ENCODE measurements at regions not wholly inside any gene's neighbourhood (a gene's known extent, or its start where the extent isn't known, plus 50 kb on each side); places are given as distances from the start of the nearest gene placed in this dataset.
"Not testable (repeated sequence)": the region's sequence is repeated elsewhere in the genome, so short reads cannot be mapped to it uniquely, and the experiment has no call there.

DNA sequence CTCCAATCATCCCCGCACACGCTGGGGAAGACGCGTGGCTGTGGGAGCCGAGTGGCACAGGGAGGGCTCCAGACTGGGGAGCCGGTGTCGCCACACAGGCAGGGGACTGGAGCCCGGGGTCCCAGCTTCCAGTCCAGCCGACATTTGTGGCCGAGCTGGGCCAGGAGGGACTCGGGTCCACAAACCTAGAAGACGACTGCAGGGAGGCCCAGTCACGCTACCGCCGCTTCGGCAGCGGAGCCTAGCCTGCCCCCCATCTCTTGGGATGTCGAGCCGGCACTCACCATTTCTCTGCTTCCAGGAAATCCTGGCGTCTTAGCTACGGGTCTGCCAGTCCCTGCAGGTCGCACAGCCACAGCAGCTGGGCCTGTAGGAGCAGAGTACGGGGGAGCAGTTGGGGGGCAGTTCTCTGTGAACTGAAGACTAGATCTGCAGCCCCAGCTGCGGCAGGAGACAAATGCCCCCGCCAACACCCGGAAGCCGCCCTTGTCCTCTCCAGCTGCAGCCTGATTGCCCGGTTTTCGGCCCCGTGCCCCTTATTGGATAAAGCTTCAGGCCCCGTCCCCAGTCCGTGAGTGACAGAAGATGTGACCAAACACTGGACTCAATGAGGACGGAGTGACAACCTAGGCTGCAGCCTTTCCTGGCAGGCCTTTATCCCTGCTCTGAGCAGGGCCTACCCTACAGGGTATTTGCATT lies 270.7 kb downstream of the ZNF33B start:
- peak; percentile 86 for FAIRE-seq

DNA sequence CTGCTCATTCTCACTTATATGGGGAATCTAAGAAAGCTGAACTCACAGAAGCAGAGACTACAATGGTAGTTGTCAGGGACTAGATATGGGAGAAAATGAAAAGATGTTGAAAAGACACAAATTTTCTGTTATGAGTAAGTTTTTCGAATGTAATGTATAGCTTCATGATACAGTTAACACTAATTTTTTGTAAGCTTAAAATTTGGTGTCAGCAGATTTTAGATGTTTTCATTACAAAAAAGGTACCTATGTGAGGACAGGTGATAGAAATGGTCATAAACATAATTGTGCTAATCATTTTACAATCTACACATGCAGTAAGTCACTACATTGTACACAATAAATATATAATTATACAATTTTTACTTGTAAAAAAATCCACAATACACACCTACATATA lies 286.6 kb downstream of the ZNF33B start:
- DNase-seq (ENCODE audit: low spot score) = no peak
- no peak for FAIRE-seq

More for the DNA sequence above, 270.7 kb downstream of the ZNF33B start:
- peak; percentile 88 for DNase-seq (ENCODE audit: low spot score)

DNA sequence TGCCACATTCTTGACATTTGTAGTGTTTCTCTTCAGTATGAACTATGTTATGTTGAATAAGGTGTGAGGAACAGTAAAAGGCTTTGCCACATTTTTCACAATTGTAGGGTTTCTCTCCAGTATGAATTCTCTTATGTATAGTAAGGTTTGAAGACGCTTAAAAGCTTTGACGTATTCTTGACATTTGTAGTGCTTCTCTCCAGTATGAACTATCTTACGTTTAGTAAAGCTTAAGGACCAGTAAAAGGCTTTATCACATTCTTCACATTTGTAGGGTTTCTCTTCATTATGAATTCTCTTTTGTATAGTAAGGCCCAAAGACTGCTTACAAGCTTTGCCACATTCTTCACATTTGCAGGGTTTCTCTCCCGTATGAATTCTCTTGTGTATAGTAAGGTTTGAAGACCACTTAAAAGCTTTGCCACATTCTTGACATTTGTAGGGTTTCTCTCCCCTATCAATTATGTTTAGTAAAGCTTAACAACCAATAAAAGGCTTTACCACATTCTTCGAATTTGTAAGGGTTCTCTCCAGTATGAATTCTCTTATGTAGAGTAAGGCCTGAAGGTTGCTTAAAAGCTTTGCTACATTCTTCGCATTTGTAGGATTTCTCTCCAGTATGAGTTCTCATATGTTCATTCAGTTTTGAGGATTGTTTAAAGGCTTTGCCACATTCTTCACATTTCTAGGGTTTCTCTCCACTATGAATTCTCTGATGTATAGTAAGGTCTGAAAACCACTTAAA lies 301.6 kb downstream of the ZNF33B start:
- FAIRE-seq; DNase-seq (ENCODE audit: low spot score): not testable (repeated sequence)

DNA sequence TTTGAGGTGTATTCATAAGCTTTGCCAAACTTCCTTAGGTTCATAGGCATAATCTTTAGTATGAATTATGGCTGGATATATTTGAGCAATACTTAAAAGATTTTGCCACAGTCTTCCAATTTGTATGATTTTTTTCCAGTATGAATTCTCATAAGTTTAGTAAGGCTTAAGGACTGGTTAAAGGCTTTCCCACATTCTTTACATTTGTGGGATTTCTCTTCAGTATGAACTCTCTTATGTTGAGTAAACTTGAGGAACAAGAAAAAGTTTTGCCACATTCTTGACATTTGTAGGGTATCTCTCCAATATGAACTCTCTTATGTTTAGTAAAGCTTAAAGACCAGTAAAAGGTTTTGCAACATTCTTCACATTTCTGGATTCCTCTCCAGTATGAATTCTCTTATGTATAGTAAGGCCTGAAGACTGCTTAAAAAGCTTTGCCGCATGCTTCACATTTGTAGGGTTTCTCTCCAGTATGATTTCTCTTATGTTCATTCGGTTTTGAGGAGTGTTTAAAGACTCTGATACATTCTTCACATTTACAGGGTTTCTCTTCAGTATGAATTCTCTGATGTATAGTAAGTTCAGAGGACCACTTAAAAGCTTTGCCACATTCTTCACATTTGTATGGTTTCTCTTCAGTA lies 302.6 kb downstream of the ZNF33B start:
- not testable (repeated sequence) for FAIRE-seq; DNase-seq (ENCODE audit: low spot score)

DNA sequence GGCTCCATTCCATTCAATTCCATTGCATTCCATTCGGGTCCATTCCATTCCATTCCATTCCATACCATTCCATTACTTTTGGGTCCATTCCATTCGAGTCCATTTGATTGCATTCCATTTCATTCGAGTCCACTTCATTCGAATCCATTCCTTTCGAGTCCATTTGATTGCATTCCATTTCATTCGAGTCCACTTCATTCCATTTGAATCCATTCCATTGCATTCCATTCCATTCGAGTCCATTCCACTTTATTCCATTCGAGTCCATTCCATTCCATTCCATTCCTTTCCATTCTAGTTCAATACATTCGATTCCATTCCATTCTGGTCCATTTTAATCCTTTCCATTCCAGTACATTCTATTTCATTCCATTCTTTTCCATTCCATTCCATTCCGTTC lies 334.0 kb downstream of the ZNF33B start:
- DNase-seq (ENCODE audit: low spot score) (peak; percentile 12), FAIRE-seq (no peak)

DNA sequence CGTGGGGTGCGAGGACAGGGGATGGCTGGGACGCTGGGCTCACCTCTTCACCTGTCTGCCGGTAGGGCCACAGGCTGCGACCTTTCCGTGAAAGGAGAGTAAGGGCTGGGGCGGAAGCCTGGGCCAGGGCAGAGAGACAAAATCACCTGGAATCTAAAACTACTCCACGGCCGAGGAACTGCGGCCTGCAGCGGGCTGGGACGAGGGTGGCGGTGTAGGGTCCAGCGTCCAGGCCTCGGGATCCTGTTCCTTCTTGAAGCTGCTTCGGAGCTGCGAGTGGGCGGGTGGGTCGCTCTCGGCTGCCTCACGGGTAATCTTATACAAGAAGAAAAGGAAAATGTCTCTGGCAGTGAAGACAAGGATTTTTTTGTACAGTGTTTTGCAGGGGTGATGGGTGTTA lies 356.5 kb downstream of the ZNF33B start:
- not testable (repeated sequence) for DNase-seq (ENCODE audit: low spot score); FAIRE-seq

DNA sequence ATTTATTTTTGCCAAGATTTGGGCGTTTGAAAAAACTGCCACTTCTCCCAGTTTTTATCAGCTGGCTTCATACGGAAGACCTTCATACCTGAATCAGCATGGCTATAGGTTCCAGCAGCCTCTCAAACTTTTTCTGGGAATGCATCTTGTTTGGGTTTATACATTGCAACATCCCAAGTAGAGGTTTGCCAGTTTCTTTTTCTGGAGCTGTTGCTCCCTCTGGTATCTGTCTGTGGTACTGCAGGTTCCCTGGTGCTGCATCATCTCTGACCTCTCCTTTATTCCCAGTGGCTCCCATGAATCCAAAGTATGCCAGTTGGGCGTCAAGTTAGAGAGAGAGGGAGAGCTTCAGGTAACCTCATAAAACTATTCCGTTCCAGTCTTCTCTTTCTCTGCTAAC lies 368.6 kb downstream of the ZNF33B start:
- FAIRE-seq; DNase-seq (ENCODE audit: low spot score): not testable (repeated sequence)

DNA sequence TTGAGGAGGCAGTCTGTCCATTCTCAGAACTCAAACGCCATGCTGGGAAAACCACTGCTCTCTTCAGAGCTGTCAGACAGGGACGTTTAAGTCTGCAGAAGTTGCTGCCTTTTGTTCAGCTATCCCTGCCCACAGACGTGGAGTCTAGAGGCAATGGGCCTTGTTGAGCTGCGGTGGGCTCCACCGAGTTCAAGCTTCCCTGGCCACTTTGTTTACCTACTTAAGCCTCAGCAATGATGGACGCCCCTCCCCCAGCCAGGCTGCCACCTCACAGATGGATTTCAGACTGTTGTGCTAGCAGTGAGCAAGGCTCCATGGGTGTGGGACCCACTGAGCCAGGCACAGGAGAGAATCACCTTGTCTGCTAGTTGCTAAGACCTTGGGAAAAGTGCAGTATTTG lies 375.1 kb downstream of the ZNF33B start:
- not testable (repeated sequence) for FAIRE-seq; DNase-seq (ENCODE audit: low spot score)

DNA sequence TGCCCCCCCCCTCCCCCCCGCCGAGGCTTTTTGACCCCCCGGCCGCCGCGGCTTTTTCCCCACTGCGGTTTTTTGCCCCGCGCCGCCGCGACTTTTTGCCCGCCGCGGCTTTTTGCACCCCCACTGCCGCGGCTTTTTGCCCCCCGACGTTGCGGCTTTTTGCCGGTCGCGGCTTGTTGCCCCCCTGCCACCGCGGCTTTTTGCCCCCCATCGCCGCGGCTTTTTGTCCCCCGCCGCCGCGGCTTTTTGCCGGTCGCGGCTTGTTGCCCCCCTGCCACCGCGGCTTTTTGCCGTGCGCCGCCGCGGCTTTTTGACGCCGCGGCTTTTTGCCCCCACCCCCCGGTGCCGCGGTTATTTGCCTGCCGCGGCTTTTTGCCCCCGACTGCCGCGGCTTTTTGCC lies 395.4 kb downstream of the ZNF33B start:
- not testable (repeated sequence) for DNase-seq (ENCODE audit: low spot score); FAIRE-seq

DNA sequence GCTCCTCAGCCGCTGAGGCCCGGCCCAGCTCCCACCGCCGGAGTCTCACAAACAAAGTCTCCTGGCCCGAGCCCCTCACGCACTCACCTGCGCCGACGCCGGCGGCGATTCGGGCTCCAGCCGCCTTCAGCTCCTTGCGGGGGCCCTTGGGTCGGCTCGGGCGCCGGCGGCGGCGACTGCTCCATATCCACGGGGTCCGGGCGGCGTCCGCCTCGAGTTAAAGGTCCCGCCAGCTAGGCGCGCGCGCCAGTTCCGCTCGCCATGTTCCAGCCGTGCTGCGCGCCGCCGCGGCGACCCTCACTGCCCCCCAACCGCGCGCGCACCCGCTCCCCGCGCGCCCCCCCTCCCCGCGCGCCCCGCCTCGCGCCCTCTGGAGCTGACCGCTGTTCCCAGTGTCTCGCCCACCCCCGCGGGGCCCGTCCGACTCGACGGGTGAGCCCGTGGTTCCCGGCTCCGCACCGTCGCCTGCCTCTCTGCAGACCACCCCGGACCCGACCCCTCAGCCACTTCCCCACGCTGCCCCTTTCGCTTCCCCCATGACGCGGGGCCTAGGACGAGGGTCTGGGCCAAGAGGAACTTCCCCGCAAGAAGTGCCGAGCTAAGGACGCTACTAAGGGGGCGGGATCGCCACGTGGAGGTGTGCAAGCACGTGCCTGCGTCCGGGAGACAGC lies 396.1 kb downstream of the ZNF33B start:
- no peak for DNase-seq (ENCODE audit: low spot score)
- FAIRE-seq = no peak

DNA sequence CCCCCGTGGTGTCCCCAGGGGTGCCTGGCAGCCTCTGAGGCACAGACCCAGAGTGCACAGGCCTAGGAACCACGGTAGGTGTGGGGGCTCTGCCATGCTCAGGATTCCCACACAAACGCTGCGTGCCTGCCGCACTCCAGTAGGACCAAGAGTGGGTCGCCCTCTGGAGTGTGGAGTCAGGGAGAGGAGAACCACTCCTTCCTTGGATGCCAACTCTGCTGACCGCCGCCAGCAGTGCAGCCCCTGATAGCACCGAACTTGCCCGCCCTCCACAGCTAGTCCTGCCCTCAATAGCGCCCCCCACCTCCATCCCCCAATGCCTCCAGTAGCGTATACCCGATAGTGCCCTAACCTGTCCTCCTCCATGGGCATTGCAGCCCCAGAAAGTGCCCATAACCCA lies 402.0 kb downstream of the ZNF33B start:
- DNase-seq (ENCODE audit: low spot score); FAIRE-seq: not testable (repeated sequence)

DNA sequence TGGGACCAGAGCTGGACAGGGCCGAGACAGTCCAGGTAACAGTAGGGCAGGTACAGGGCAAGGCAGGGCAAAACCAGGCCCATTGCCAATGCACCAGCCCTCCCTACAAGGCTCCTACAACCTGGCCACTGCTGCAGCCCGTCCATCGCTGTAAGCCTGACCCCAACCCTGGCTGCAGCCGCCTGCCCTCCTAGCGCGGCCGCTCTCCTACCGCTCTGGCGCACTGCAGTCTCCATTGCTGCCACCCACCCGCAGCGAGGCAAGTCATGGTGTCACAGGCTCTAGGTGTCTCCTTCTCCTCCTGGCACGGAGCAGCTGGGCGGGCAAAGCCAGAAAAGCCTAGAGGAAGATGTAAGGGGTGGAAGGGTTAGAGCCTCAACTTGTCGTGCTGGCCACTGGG lies 402.6 kb downstream of the ZNF33B start:
- not testable (repeated sequence) for FAIRE-seq; DNase-seq (ENCODE audit: low spot score)

DNA sequence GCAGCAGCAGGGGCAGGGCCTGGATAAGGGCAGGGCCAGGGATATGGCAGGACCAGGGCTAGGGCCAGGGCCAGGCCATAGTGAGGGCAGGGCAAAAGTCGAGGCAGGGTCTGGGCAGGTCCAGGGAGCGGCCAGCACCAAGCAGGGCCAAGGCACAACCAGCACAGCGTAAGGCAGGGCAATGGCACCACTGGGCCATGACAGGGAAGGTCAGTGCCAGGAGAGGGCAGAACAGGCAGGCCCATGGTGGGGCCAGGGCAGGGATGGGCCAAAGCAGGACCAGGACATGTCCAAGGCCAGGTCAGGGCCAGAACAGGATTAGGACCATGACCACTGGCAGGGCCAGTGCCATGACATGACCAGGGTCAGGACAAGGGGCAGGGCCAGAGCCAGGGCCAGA lies 403.1 kb downstream of the ZNF33B start:
- FAIRE-seq; DNase-seq (ENCODE audit: low spot score): not testable (repeated sequence)

DNA sequence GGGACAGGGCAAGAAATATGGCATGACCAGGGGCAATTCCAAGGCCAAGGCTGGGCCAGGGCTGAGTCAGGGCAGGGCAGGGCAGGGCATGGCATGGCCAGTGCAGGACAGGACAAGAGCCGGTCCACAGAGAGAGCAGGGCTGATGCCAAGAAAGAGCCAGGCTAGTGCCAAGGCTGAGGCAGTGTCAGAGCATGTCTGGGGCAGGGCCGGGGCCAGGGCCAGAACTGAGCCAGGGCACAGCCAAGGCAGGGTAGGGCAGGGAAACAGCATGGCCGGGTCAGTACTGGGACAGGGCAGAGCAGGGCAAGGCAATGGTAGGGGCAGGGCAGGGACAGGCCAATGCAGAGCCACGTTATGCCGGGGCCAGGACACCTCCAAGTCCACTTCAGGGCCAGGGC lies 403.9 kb downstream of the ZNF33B start:
- not testable (repeated sequence) for DNase-seq (ENCODE audit: low spot score); FAIRE-seq

DNA sequence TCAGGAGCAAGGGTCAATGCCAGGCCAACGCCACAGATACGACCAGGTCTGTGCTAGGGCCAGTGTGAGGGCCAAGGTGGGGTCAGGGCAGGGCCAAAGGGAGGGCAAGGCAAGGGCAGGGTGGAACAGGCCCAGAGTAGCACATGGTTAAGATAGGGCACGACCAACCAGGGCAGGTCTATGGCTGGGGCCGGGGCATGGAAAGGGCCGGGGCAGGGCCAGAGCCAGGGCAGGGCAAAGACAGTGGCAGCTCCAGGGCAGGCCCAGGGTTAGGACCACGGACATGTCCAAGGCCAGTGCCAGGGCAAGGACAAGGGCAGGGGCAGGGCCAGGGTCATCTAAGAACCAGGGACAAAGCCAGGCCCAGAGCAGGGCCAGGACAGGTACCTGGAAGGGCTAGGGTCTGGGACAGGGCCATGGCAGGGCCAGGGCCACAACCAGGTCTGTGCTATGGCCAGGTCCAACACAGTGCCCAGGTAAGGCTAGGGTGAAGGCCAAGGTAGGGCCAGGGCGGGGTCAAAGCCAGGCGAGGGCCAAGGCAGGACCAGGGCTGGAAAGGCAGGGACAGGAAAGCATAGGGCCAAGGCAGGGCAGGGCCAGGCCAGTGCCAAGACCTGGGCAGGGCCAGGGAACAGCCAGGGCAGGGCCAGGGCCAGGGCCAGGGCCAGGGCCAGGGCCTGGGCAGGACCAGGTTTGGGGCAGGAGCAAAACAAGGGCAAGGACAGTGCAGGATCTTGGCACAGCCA lies 404.7 kb downstream of the ZNF33B start:
- not testable (repeated sequence) for DNase-seq (ENCODE audit: low spot score); FAIRE-seq

DNA sequence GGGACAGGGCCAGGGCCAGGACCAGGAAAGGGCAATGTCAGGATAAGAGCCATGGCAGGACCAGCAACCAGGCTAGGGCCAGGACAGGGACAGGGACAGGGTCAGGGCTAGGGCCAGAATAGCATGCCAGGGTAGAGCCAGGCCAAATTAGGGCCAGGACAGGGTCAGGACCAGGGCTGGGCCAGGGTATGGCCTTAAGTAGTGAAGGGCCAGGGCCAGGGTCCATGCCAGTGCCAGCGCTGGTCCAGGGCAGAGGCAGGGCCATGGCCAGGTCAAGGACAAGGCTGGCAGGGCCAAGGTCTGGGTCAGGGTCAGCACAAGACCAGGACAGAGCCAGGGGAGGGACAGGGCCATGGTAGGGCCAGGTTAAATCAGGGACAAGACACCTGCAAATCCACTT lies 405.4 kb downstream of the ZNF33B start:
- DNase-seq (ENCODE audit: low spot score); FAIRE-seq: not testable (repeated sequence)

DNA sequence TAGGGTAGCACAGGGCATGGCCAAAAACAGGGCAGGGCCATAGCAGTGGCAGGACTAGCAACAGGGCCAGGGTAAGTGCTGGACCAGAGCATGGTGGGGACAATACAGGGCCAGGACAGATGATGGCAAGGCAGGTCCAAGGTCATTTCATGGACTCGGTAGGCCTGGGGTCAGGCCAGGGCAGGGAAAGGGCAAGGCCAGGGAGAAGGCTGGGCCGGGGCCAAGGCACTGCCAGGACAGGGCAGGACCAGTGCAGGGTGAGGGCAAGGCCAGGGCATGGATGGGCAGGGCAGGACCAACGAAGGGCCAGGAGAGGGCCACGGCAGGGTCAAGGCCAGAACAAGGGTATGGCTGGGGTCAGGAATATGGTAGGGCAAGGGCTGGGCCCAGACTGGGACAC lies 407.6 kb downstream of the ZNF33B start:
- DNase-seq (ENCODE audit: low spot score); FAIRE-seq: not testable (repeated sequence)

DNA sequence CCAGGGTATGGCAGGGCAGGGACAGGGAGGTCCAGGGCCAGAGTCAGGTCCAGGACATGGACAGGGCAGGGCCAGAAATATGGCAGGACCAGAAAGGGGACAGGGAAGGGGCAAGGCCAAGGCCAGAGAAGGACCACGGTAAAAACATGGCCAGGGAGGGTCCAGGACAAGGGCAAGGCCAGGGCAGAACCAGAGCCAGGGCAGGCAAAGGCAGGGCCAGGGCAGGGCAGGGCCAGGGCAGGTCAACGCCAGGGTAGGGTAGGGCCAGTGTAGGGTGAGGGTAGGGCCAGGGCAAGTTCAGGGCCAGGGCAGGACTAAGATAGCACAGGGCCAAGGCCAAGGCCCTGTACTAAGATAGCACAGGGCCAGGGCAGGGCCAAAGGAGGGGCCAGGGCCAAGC lies 408.3 kb downstream of the ZNF33B start:
- not testable (repeated sequence) for FAIRE-seq; DNase-seq (ENCODE audit: low spot score)

DNA sequence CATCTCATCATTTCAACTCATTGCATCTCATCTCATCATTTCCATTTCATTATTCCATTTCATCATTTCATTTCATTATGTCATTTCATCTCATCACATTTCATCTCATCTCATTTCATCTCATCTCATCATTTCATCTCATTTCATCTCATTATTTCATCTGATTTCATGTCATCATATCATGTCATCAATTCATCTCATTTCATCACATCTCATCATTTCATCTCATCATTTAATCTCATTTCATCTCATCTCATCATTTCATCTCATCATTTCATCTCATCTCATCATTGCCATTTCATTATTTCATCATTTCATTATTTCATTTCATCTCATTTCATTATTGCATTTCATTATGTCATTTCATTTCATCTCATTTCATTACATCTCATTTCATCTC lies 410.5 kb downstream of the ZNF33B start:
- DNase-seq (ENCODE audit: low spot score); FAIRE-seq: not testable (repeated sequence)

DNA sequence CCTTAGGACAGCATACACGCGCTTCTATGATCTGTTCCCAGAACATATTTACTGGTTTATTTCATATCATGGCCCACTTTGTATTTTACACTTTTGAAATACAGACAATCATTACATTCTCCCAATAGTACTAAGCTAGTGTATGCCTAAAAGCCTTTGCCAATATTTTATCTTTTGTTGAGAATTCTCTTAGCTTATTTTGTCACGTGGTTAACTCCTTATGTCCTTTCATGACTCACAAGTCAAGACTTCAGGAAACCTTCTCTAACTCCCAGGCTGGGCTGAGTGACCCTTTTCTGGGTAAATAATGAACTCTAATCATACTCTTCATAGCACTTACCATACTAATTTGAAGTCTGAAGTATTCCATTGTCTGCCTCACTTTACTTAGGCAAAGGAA lies 444.8 kb downstream of the ZNF33B start:
- not testable (repeated sequence) for FAIRE-seq

DNA sequence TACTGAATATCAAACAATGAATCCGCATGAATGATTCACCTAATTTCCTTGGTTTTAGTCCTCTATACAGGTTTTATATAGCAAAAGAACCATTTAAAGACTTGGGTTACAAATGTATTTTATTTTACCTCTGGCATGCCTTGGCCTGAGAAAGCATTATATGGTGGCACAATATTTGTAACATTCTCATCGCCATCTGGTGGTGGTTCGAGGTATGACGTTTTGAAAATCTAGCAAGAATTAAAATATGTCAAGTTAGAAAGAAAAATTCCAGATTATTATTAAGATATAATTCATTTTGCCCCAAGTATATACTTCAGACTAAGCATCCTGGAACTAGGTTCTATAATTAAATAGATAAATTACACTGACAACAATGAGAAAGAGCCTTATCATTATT lies 445.9 kb downstream of the ZNF33B start:
- FAIRE-seq; DNase-seq (ENCODE audit: low spot score): not testable (repeated sequence)

More for the DNA sequence above, 444.8 kb downstream of the ZNF33B start:
- DNase-seq (ENCODE audit: low spot score) = not testable (repeated sequence)

Measured in RCC 7860 (cell line).